ENCODE measurements at regions not wholly inside any gene's neighbourhood (a gene's known extent, or its start where the extent isn't known, plus 50 kb on each side); places are given as distances from the start of the nearest gene placed in this dataset.

DNA sequence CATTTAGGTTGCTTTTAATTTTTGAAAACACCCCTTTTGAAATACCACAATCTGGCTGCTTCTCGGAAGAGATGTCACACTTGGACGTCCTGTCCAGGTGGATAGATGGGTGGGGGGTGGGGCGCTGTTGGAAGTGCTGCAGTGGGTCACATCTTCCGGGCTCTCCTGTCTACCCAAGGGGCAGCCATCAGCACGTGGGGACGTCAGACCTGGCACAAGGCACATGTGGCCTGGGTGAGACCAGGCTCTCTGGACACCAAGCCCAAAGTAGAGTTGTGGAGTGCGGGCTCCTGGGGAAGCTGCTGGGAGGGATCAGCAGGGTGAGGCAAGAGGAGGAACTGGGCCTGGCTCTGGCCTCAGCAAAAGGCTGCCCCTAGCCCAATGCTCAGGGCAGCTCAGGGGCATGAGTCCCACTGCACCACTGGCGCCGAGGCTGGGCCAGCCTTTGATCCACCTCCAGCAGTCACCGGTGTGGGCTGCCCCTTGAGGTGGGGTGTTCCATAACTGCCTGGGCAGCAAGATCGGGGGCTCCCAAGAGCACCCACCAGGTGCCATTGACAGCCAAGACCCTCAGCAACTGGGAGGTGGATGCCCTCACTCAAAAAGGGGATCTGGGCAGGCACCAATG, 68.6 kb upstream of the CCND1 start:
- no peaks in the 10 kb centered on the region for H3K27me3 ChIP-seq (ENCODE audit: control insufficient read depth, insufficient read depth, low read length)
- WGBS (ENCODE audit: insufficient coverage, low lambda C conversion rate) = no CpG with 5 or more reads among the region's 11 CpGs
- DNase-seq = no peak
- H3K9me3 ChIP-seq (ENCODE audit: control insufficient read depth, low read depth, low read length) = no peaks in the 10 kb centered on the region
- H3K4me1 ChIP-seq (ENCODE audit: control insufficient read depth, insufficient read depth, low read length) = no peaks in the 10 kb centered on the region
- no peak overlapping the region for H3K4me3 ChIP-seq (ENCODE audit: low read length)
- no peaks in the 10 kb centered on the region for H3K36me3 ChIP-seq (ENCODE audit: control insufficient read depth, insufficient read depth, low read length)
- no peak overlapping the region for H3K27ac ChIP-seq (ENCODE audit: low read length)

DNA sequence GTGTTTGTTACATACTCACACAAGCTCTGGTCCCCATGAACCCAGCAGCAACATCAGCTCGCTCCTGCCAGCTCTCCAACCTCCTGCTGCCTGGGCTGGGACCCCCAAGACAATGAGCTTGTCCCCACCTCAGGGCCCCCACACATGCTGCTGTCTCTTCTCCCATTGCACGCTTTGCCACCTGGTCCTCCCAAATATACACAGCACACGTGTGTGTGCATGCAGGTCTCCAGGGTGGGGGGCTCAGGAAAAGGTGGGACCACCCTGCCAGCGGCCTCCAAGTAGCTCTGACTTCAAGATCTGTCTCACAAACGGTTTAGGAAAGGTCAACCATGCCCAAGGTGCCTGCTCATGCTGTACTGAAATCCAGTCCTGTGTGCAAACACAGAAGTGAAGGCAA, 68.1 kb upstream of the CCND1 start:
- no peak for DNase-seq
- Histone ChIP-seq H3K36me3 (ENCODE audit: control insufficient read depth, insufficient read depth, low read length) (no peaks in the 10 kb centered on the region), H3K4me1 (ENCODE audit: control insufficient read depth, insufficient read depth, low read length) (no peaks in the 10 kb centered on the region), H3K27ac (ENCODE audit: low read length) (no peak overlapping the region), H3K27me3 (ENCODE audit: control insufficient read depth, insufficient read depth, low read length) (no peaks in the 10 kb centered on the region), H3K9me3 (ENCODE audit: control insufficient read depth, low read depth, low read length) (no peaks in the 10 kb centered on the region), H3K4me3 (ENCODE audit: low read length) (no peak overlapping the region)
- no CpG with 5 or more reads among the region's 5 CpGs for WGBS (ENCODE audit: insufficient coverage, low lambda C conversion rate)

DNA sequence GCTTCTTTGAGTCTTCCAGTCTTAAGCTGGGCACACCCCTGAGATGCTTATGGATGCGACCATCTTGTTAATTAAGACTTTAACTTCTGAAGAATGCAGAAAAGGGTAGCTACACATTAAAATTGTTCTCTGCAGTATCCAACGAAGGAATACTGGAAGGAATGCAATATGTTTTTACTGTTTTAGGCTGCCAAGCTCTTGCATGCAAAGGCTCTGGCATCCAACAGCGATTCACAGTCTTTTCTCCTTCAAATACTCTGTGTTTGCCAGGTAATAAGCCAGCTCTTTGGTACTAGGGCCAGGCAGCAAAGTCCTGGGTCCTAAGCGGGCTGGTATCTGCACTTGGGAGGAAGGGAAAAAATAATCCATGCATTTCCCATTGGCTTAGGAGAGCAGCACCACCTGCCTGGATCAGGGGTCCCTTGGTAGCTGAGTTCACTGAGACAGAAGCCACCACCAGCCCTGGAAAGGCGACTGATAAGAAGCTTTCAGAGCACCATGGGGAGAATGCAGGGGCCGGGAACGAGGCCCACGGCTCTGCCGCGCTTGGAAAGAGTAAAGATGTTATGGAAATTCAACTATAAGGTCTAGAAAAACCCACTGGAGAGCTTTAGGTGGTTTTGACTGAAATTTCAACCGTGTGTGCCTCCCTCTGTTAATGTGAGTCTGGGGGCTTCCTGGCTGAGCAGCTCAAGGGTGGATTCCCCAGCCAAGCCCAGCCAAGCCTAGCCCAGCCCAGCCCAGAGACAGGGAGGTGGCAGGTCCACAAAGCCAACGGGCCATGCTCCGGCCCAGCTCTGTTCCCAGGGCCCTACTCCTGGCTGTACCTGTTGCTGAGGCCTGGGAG, 67.0 kb upstream of the CCND1 start:
- no CpG with 5 or more reads among the region's 13 CpGs for WGBS (ENCODE audit: insufficient coverage, low lambda C conversion rate)
- Histone ChIP-seq H3K36me3 (ENCODE audit: control insufficient read depth, insufficient read depth, low read length) (no peaks in the 10 kb centered on the region), H3K4me3 (ENCODE audit: low read length) (no peak overlapping the region), H3K4me1 (ENCODE audit: control insufficient read depth, insufficient read depth, low read length) (no peaks in the 10 kb centered on the region), H3K9me3 (ENCODE audit: control insufficient read depth, low read depth, low read length) (no peaks in the 10 kb centered on the region), H3K27me3 (ENCODE audit: control insufficient read depth, insufficient read depth, low read length) (no peaks in the 10 kb centered on the region), H3K27ac (ENCODE audit: low read length) (no peak overlapping the region)
- no peak for DNase-seq

DNA sequence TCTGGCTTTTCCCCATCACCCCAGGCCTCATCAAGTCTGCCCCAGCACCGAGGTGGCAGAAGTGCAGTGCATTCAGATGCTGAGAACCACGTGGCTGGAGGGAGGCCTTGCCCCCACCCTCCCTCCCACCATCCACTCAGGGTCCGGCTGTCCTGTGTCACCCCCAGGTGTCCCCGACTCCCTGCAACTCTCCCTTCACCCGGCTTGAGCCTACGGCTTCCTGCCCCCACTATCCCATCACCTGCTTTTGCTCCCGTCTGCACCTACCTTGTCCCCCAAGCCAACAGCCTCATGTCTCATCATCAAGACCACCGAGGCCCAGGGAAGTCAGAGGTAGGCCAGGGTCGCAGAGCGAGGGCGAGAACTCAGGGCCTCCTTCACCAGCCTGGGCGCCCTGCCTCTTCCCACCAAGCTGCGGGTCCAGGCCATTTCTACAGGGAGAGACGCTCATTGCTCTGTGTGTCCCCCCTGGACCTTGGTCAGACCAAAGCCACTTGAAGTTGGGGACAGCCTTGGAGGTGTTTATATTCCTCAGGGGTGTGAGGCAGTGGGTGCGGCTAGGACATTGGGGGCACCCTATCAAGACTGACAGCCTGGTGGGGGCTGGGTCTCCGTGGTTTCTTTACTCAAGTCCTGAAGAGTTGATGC, 66.2 kb upstream of the CCND1 start:
- Histone ChIP-seq H3K4me3 (ENCODE audit: low read length) (no peak overlapping the region), H3K9me3 (ENCODE audit: control insufficient read depth, low read depth, low read length) (no peaks in the 10 kb centered on the region), H3K36me3 (ENCODE audit: control insufficient read depth, insufficient read depth, low read length) (no peaks in the 10 kb centered on the region), H3K4me1 (ENCODE audit: control insufficient read depth, insufficient read depth, low read length) (no peaks in the 10 kb centered on the region), H3K27ac (ENCODE audit: low read length) (no peak overlapping the region), H3K27me3 (ENCODE audit: control insufficient read depth, insufficient read depth, low read length) (no peaks in the 10 kb centered on the region)
- no peak for DNase-seq
- WGBS (ENCODE audit: insufficient coverage, low lambda C conversion rate) = no CpG with 5 or more reads among the region's 16 CpGs

DNA sequence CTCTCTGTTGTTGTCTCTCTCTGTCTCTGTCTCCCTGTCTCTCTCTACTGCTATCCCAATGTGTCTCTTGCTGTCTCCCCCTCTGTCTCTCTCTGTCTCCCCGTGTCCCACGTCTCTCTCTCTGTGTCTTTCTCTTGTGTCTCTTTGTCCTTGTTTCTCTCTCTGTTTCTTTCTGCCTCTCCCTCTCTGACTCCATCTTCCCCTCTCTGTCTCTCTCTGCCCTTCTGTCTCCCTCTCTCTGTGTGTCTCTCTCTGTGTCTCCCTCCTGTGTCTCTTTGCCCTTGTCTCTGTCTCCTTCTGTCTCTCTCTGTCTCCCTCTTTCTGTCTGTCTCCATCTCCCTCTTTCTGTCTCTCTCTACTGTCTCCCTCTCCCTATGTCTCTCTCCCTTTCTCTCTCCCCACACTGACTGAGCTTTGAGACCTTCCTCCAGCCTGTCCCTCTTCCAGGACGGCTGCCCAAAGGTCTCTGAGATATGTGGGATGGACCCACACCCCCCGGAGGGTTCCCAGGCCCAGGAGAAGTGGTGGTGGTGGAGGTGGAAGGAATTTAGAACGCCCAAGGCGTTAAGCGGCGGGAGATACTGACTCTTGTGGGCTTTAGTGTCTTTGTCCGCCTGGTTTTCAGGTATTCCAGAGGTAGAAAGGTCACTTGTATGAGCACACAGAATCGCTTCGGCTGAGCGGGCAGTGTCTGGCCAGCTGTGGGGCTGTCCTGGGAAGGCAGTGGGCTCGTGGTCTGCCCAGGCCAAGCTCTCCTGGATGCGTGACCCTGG, 65.5 kb upstream of the CCND1 start:
- no CpG with 5 or more reads among the region's 14 CpGs for WGBS (ENCODE audit: insufficient coverage, low lambda C conversion rate)
- H3K4me3 ChIP-seq (ENCODE audit: low read length) = no peak overlapping the region
- no peaks in the 10 kb centered on the region for H3K9me3 ChIP-seq (ENCODE audit: control insufficient read depth, low read depth, low read length)
- H3K27ac ChIP-seq (ENCODE audit: low read length) = no peak overlapping the region
- DNase-seq = no peak
- no peaks in the 10 kb centered on the region for H3K4me1 ChIP-seq (ENCODE audit: control insufficient read depth, insufficient read depth, low read length)
- H3K36me3 ChIP-seq (ENCODE audit: control insufficient read depth, insufficient read depth, low read length) = no peaks in the 10 kb centered on the region
- H3K27me3 ChIP-seq (ENCODE audit: control insufficient read depth, insufficient read depth, low read length) = no peaks in the 10 kb centered on the region

DNA sequence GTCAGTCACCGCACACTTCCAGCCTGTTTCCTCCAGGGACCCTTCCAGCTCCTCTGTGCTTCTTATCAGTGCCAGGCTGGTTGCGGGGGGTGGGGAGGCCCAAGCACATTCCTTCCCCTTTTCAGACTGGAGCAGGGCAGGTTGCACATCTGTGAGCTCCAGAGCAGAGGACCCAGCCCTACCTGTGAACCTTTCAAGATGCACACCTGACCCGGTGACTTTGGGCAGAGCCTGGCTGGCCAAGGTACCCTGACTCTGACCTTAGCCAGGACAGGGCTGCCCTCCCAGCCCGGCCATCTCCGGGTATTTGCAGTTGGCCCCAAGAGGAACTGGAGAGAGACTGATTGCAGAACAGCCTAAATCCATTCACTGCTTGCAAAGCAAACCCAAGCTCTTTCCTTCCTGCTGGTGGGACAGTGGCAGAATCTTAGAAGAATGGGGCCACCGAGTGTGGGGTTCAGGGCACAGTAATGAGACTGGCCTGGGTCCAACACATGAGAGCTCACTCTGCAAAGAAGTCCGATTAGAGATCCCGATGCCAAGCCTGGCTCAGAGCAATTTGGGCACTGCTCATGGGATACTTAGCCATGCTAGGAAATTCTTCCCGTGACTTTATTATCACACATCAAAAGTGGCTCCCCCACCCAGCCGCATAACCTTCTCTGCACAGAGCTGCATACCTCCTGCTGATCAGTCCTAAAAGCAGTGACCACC, 64.7 kb upstream of the CCND1 start:
- WGBS (ENCODE audit: insufficient coverage, low lambda C conversion rate) = no CpG with 5 or more reads among the region's 10 CpGs
- H3K4me1 ChIP-seq (ENCODE audit: control insufficient read depth, insufficient read depth, low read length) = no peaks in the 10 kb centered on the region
- no peak for DNase-seq

DNA sequence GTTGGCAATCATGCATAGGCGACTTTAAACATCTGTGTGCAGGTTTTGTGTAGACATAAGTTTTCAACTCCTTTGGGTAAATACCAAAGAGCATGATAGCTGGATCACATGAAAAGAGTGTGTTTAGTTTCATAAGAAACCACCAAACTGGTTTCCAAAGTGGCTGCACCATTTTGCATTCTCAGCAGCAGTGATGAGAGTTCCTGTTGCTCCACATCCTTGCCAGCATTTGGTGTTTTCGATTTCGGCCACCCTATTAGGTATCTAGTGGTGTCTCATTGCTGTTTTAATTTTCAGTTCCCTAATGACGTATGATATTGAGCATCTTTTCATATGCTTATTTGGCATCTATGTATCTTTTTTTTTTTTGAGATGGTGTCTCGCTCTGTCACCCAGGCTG, 62.8 kb upstream of the CCND1 start:
- Histone ChIP-seq H3K9me3 (ENCODE audit: control insufficient read depth, low read depth, low read length) (no peaks in the 10 kb centered on the region), H3K4me3 (ENCODE audit: low read length) (no peak overlapping the region), H3K27ac (ENCODE audit: low read length) (no peak overlapping the region), H3K27me3 (ENCODE audit: control insufficient read depth, insufficient read depth, low read length) (no peaks in the 10 kb centered on the region), H3K36me3 (ENCODE audit: control insufficient read depth, insufficient read depth, low read length) (no peaks in the 10 kb centered on the region), H3K4me1 (ENCODE audit: control insufficient read depth, insufficient read depth, low read length) (no peaks in the 10 kb centered on the region)
- WGBS (ENCODE audit: insufficient coverage, low lambda C conversion rate) = 97% methylated on average over 3 of the region's 5 CpGs
- no peak for DNase-seq

More for the DNA sequence above, 64.7 kb upstream of the CCND1 start:
- no peaks in the 10 kb centered on the region for H3K27me3 ChIP-seq (ENCODE audit: control insufficient read depth, insufficient read depth, low read length)
- H3K9me3 ChIP-seq (ENCODE audit: control insufficient read depth, low read depth, low read length) = no peaks in the 10 kb centered on the region
- H3K36me3 ChIP-seq (ENCODE audit: control insufficient read depth, insufficient read depth, low read length) = no peaks in the 10 kb centered on the region
- no peak overlapping the region for H3K4me3 ChIP-seq (ENCODE audit: low read length)
- H3K27ac ChIP-seq (ENCODE audit: low read length) = no peak overlapping the region

DNA sequence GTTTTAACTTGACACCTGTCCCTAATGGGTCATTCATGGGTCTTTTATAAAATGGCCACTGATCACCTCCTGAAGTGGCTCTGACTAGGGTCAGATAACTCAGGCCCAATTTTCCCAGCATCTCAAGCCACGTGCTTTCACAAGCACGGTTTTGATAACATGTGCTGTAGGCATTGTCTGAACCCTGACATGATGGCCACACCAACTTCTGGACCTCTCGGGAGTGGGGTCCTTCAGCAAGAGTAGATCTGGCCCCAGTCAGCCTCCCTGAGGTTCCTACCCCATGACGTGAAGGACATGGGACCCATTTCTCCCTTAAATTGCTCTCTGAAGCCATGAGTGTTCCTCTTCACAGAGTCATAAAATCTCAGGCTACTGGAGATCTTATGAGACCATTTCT, 60.4 kb upstream of the CCND1 start:
- no peaks in the 10 kb centered on the region for H3K4me1 ChIP-seq (ENCODE audit: control insufficient read depth, insufficient read depth, low read length)
- no CpG with 5 or more reads among the region's 4 CpGs for WGBS (ENCODE audit: insufficient coverage, low lambda C conversion rate)
- no peaks in the 10 kb centered on the region for H3K27me3 ChIP-seq (ENCODE audit: control insufficient read depth, insufficient read depth, low read length)
- H3K4me3 ChIP-seq (ENCODE audit: low read length) = no peak overlapping the region
- no peak for DNase-seq
- H3K9me3 ChIP-seq (ENCODE audit: control insufficient read depth, low read depth, low read length) = no peaks in the 10 kb centered on the region
- no peaks in the 10 kb centered on the region for H3K36me3 ChIP-seq (ENCODE audit: control insufficient read depth, insufficient read depth, low read length)
- H3K27ac ChIP-seq (ENCODE audit: low read length) = no peak overlapping the region

DNA sequence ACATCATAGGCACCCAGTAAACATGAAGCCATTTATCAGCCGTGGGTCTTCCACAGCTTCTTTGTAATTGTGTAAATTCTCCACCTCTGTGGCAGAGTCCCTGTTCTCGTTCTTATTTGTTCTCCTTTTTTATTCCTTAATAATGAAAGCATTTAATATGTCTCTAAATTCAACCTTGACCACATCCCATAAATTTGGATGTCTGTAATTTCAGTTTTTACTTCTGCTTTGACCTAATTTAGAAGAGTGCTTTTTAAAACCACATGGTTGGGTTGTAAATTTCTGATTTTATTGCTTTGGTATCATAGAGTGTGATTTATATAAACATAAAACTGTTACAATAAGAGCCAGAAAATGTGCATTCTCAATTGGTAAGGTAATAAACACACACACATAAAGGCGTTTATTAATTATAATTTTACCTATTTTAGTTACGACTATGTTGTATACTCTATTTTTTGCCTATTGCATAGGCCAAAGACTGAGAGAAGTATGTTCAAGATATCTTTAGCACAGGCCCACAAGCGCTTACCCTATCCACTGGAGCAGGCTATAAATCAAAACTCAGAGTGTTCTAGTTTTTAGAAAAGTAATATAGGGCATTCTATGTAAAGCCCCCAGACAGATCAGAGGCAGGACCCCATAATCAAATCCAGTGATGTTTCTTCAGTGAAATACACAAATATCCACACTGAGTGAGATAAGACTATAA, 58.0 kb upstream of the CCND1 start:
- Histone ChIP-seq H3K4me3 (ENCODE audit: low read length) (no peak overlapping the region), H3K27me3 (ENCODE audit: control insufficient read depth, insufficient read depth, low read length) (no peaks in the 10 kb centered on the region), H3K27ac (ENCODE audit: low read length) (no peak overlapping the region), H3K4me1 (ENCODE audit: control insufficient read depth, insufficient read depth, low read length) (no peaks in the 10 kb centered on the region), H3K9me3 (ENCODE audit: control insufficient read depth, low read depth, low read length) (no peaks in the 10 kb centered on the region), H3K36me3 (ENCODE audit: control insufficient read depth, insufficient read depth, low read length) (no peaks in the 10 kb centered on the region)
- DNase-seq = no peak
- WGBS (ENCODE audit: insufficient coverage, low lambda C conversion rate) = 70% methylated on average over 2 of the region's 5 CpGs

All from large intestine (tissue), 3 donors.